Activated naive CD4-positive, alpha-beta T cell treated with anti-CD3 and anti-CD28 coated beads, Interleukin-2, amount 50 U/mL, for 72 hours (primary cell): ENCODE measurements at regions not wholly inside any gene's neighbourhood (a gene's known extent, or its start where the extent isn't known, plus 50 kb on each side); places are given as distances from the start of the nearest gene placed in this dataset.

Experiments
- ATAC-seq, 2 donors: fragments of 150-1000 bp; cut with Tn5 transposase; 2 replicates each; pipeline ENCODE4 v1.10.0; 2021; ENCODE audit warnings: mild to moderate bottlenecking in 2 of 2, moderate library complexity in 2 of 2
- DNase-seq, 2 donors: peaks; one replicate each; pipeline ENCODE4 v3.0.0; 2021 to 2022; ENCODE audit warnings: low spot score in 2 of 2
- H3K27ac Mint-ChIP-seq, 2 donors: one replicate each; pipeline ENCODE4 v1.8.0; 2022; ENCODE audit warnings: mild to moderate bottlenecking in 2 of 2, mixed read lengths in 2 of 2
- H3K36me3 Mint-ChIP-seq, 2 donors: one replicate each; pipeline ENCODE4 v1.8.0; 2022; ENCODE audit warnings: mixed read lengths in 2 of 2
- H3K9me3 Mint-ChIP-seq, 2 donors: one replicate each; pipeline ENCODE4 v1.8.0; 2022; ENCODE audit warnings: mixed read lengths in 2 of 2

GRCh38 chr16:76210157-76210556 lies 67.0 kb upstream of the CNTNAP4 start:
- no peak for DNase-seq
- Mint-ChIP-seq H3K27ac (no peak overlapping the region), H3K9me3 (peaks cover 13 to 17% of the 10 kb centered on the region in 2 donors), H3K36me3 (peaks cover 0 to 12% of the 10 kb centered on the region in 2 donors)
- no peak for ATAC-seq

DNA sequence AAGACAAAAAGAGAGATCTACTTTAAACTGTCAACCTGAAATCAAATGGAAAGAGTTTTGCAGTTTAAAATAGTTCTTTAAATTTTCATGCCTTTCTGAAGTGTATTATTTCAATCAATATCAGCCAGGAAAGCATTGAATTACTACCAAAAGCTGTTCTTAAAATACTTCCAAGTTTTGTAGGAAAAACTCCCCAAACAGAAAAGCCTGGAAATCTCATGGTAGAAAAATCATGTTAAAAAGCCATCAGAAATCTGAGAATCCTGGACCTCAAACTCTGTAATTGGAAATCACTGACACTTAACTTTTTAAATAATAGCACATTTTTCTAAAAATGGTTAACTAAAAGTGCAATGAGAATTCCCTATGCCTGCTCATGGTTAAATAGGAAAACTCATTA lies 63.3 kb upstream of the CNTNAP4 start:
- no peak overlapping the region for H3K27ac Mint-ChIP-seq
- no peak for ATAC-seq
- H3K9me3 Mint-ChIP-seq: peaks cover 11 to 14% of the 10 kb centered on the region in 2 donors
- DNase-seq: no peak
- peaks cover 0 to 4% of the 10 kb centered on the region in 2 donors for H3K36me3 Mint-ChIP-seq

DNA sequence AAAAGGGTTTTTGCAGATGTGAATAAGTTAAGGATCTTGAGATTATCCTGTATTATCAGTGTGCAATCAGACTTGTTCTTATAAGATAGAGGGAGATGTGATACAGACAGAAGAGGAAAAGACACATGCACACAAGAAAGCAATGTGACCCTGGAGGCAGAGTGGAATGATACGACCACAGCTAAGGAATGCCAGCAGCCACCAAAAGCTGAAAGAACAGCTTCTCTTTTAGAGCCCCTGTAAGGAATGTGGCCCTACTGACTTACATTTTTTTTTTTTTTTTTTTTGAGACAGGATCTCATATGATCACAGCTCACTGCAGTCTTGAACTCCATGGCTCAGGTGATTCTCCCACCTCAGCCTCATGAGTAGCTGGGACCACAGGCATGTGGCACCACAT lies 62.3 kb upstream of the CNTNAP4 start:
- Mint-ChIP-seq H3K9me3 (peaks cover 11 to 14% of the 10 kb centered on the region in 2 donors), H3K27ac (no peak overlapping the region), H3K36me3 (peaks cover 0 to 4% of the 10 kb centered on the region in 2 donors)
- ATAC-seq (no peak), DNase-seq (no peak)

DNA sequence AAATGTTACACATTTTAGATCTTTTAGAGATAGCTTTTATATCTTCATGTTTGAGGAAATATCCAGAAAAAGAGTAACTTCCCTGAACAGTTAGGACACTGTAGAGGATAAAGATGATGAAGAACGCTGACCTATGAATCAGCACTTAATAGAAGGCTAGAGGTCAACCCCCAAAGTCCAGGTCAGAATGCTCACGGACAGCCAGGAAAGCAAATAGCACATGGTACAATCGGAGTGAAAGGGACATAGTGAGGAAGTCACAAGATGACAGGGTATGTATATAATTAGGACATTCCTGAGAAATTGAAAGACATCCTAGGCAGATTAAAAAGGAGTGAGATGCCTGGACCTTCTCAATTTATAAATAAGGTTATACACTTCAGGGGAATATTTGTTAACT lies 55.1 kb upstream of the CNTNAP4 start:
- DNase-seq: no peak
- Mint-ChIP-seq H3K36me3 (no peaks in the 10 kb centered on the region), H3K9me3 (peaks cover 0 to 6% of the 10 kb centered on the region in 2 donors), H3K27ac (no peak overlapping the region)
- no peak for ATAC-seq

DNA sequence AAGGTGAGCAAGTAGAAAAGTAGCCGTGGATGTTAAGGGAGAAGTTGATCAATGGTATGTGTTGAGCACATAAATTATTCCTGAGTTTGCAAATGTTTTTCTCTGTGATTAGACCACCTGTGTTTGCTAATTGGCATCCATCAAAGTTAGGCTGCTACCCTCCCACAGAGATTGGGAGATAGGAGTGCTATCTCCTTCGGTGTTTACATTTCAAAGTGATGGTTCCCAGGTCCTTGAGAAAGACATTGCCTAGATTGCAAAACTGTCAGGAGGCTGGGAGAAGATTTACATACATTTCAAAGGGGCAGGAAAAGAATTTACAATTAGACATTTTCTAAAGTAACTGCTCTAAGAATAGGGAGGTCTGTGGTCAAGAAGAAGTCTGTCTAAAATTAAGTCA lies 54.3 kb upstream of the CNTNAP4 start:
- no peak overlapping the region for H3K27ac Mint-ChIP-seq
- ATAC-seq (no peak), DNase-seq (no peak)
- peaks cover 0 to 6% of the 10 kb centered on the region in 2 donors for H3K9me3 Mint-ChIP-seq
- H3K36me3 Mint-ChIP-seq: no peaks in the 10 kb centered on the region

DNA sequence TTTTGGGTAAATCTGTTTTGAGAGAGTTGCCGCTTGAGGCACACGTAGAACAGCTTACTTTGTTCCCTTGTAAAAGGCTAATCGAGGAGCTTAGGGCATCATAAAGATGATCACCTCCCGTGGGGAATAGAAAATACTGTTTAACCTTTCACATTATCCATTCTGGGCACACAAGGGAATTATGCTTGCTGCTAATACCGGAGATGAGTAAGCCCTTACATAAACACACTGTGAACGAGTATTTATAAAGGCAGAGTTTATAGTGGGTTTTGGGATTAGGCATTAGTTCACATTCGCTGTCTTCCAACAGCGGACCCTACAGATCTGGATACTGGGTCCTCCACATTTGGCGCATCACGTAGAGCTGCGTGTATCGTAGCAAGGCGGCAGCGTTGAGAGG lies 51.2 kb upstream of the CNTNAP4 start:
- DNase-seq: no peak
- ATAC-seq: no peak
- Mint-ChIP-seq H3K27ac (no peak overlapping the region), H3K9me3 (peaks cover 5 to 10% of the 10 kb centered on the region in 2 donors), H3K36me3 (no peaks in the 10 kb centered on the region)

GRCh38 chr16:76226481-76226880 lies 50.7 kb upstream of the CNTNAP4 start:
- no peak for DNase-seq
- H3K27ac Mint-ChIP-seq: no peak overlapping the region
- peaks cover 8 to 14% of the 10 kb centered on the region in 2 donors for H3K9me3 Mint-ChIP-seq
- no peaks in the 10 kb centered on the region for H3K36me3 Mint-ChIP-seq
- ATAC-seq: no peak
